OCI-LY7 (cell line): ENCODE measurements at regions not wholly inside any gene's neighbourhood (a gene's known extent, or its start where the extent isn't known, plus 50 kb on each side); places are given as distances from the start of the nearest gene placed in this dataset.

ENCODE experiments used
- BruUV-seq: library from RNA; stranded (reverse); fragments of 400-500 nt; replicated peaks from 2 replicates; lab custom pipeline; 2021; lab: Mats Ljungman, UMichigan
- CTCF ChIA-PET: fragments of 300-600 bp; sonication (Branson Sonifier 250); formaldehyde crosslinking; loops from one replicate; lab custom pipeline; 2022; ENCODE audit warnings: antibody characterized with exemption; ENCODE audit not compliant: unreplicated experiment; lab: Charles Lee
- POLR2A ChIA-PET: fragments of 300-600 bp; sonication (Branson Sonifier 250); formaldehyde crosslinking; loops from one replicate; lab custom pipeline; 2022; ENCODE audit warnings: antibody characterized with exemption; lab: Charles Lee
- DNase-seq: peaks from one replicate; pipeline ENCODE4 v3.0.0-alpha.2; 2015; ENCODE audit warnings: low spot score
- H2AFZ ChIP-seq: fragments of 200-600 bp; sonication (generic), shearing (Covaris generic); 2 replicates; pipeline ENCODE4 v1.6.1; 2014; ENCODE audit warnings: mild to moderate bottlenecking, antibody characterized with exemption, low read length, moderate library complexity
- H3K27ac ChIP-seq: fragments of 200-600 bp; sonication (generic); 2 replicates; pipeline ENCODE4 v1.5.1; 2014; ENCODE audit warnings: mixed run types, low read depth, mild to moderate bottlenecking, moderate library complexity, low read length, inconsistent platforms; ENCODE audit not compliant: poor library complexity, severe bottlenecking
- H3K36me3 ChIP-seq: fragments of 200-600 bp; sonication (generic); 2 replicates; pipeline ENCODE4 v1.6.1; 2014; ENCODE audit warnings: mild to moderate bottlenecking, antibody characterized with exemption, low read length, moderate library complexity, mixed read lengths; ENCODE audit not compliant: insufficient read depth
- H3K4me1 ChIP-seq: fragments of 200-600 bp; sonication (generic); 2 replicates; pipeline ENCODE4 v1.5.1; 2014; ENCODE audit warnings: mild to moderate bottlenecking, low read length; ENCODE audit not compliant: insufficient read depth, poor library complexity, severe bottlenecking
- H3K4me2 ChIP-seq: fragments of 200-600 bp; sonication (generic); 2 replicates; pipeline ENCODE4 v1.6.1; 2014; ENCODE audit warnings: mild to moderate bottlenecking, low read length
- H3K4me3 ChIP-seq: fragments of 200-600 bp; sonication (generic); 2 replicates; pipeline ENCODE4 v1.5.1; 2014; ENCODE audit warnings: mild to moderate bottlenecking, low read depth, low read length; ENCODE audit not compliant: poor library complexity, severe bottlenecking
- H3K79me2 ChIP-seq: fragments of 200-600 bp; sonication (generic); 2 replicates; pipeline ENCODE4 v1.6.1; 2016; ENCODE audit warnings: low read depth, mild to moderate bottlenecking, low read length, moderate library complexity, mixed read lengths; ENCODE audit not compliant: insufficient read depth
- H3K9me2 ChIP-seq: fragments of 200-600 bp; sonication (generic); 2 replicates; pipeline ENCODE4 v1.6.1; 2016; ENCODE audit warnings: mild to moderate bottlenecking, low read length, mixed read lengths; ENCODE audit not compliant: insufficient read depth
- H3K9me3 ChIP-seq: fragments of 200-600 bp; sonication (generic); 2 replicates; pipeline ENCODE4 v1.6.1; 2014; ENCODE audit warnings: mild to moderate bottlenecking, mixed run types, low read length, mixed read lengths
- H4K20me1 ChIP-seq: fragments of 200-600 bp; sonication (generic); 2 replicates; pipeline ENCODE4 v1.6.1; 2014; ENCODE audit warnings: mild to moderate bottlenecking, antibody characterized with exemption, low read length, moderate library complexity, mixed read lengths; ENCODE audit not compliant: insufficient read depth
- CTCF ChIP-seq: fragments of 200-600 bp; sonication (generic); conservative IDR thresholded peaks from 2 replicates; pipeline ENCODE4 v1.5.1; 2014; ENCODE audit warnings: mild to moderate bottlenecking, antibody characterized with exemption, low read length, moderate library complexity, mixed read lengths
- EZH2phosphoT487 ChIP-seq: fragments of 200-600 bp; sonication (generic); IDR thresholded peaks from 2 replicates; pipeline ENCODE4 v1.6.1; 2018; ENCODE audit warnings: low read depth, borderline replicate concordance, mild to moderate bottlenecking, mixed run types, antibody characterized with exemption, low read length, moderate library complexity, mixed read lengths
- intact Hi-C: fragments of 100-400 bp; cut with micrococcal nuclease; formaldehyde crosslinking; loops from one replicate; pipeline ENCODE4 v1.10.0; 2022; ENCODE audit not compliant: unreplicated experiment

- H3K4me1 ChIP-seq = no peaks in the 10 kb centered on the region
- no peaks in the 10 kb centered on the region for H3K9me2 ChIP-seq
- H3K4me3 ChIP-seq = no peak overlapping the region
- no peaks in the 10 kb centered on the region for H3K9me3 ChIP-seq
- no peaks in the 10 kb centered on the region for H3K36me3 ChIP-seq
- no peak overlapping the region for H3K27ac ChIP-seq
- BruUV-seq = no TSS peak
- intact Hi-C loops = no loop called here
- no peak overlapping the region for H2AFZ ChIP-seq
- TF ChIP-seq EZH2phosphoT487 (no peak), CTCF (no peak)
- H4K20me1 ChIP-seq = no peaks in the 10 kb centered on the region
- H3K4me2 ChIP-seq = no peak overlapping the region
- CTCF ChIA-PET = interaction anchor here (0.5 kb wide), 1 partner anchor 66 kb away, joined by 3 read pairs; no protein-coding TSS in a partner anchor
- H3K79me2 ChIP-seq = no peaks in the 10 kb centered on the region
- POLR2A ChIA-PET = interaction anchor here (0.5 to 0.6 kb wide), 2 partner anchors 403 to 1578 kb away, joined by 3 to 8 read pairs; no protein-coding TSS in a partner anchor
- DNase-seq = no peak
Observed at GRCh38 chr2:146826388-146826787, 1018.4 kb upstream of the ACVR2A start.

- Histone ChIP-seq H3K9me2 (no peaks in the 10 kb centered on the region), H3K27ac (no peak overlapping the region), H3K4me2 (no peak overlapping the region), H3K4me1 (no peaks in the 10 kb centered on the region), H2AFZ (no peak overlapping the region), H3K9me3 (no peaks in the 10 kb centered on the region), H4K20me1 (no peaks in the 10 kb centered on the region), H3K36me3 (no peaks in the 10 kb centered on the region), H3K4me3 (no peak overlapping the region), H3K79me2 (no peaks in the 10 kb centered on the region)
- BruUV-seq = no TSS peak
- ChIA-PET POLR2A (interaction anchor here (0.7 kb wide), 1 partner anchor 24 kb away, joined by 4 read pairs; no protein-coding TSS in a partner anchor), CTCF (no interaction called here)
- intact Hi-C loops = no loop called here
- no peak for DNase-seq
- no peak for TF ChIP-seq CTCF
- TF ChIP-seq EZH2phosphoT487 = no peak
Observed at GRCh38 chr2:146821836-146822316, 1023.0 kb upstream of the ACVR2A start.

- no peak overlapping the region for H2AFZ ChIP-seq
- no peaks in the 10 kb centered on the region for H3K79me2 ChIP-seq
- TF ChIP-seq CTCF (no peak), EZH2phosphoT487 (no peak)
- CTCF ChIA-PET = no interaction called here
- no peaks in the 10 kb centered on the region for H3K9me2 ChIP-seq
- H3K4me2 ChIP-seq = no peak overlapping the region
- H3K36me3 ChIP-seq = no peaks in the 10 kb centered on the region
- H3K4me3 ChIP-seq = no peak overlapping the region
- DNase-seq = no peak
- H3K9me3 ChIP-seq = no peaks in the 10 kb centered on the region
- no TSS peak for BruUV-seq
- H4K20me1 ChIP-seq = no peaks in the 10 kb centered on the region
- H3K27ac ChIP-seq = no peak overlapping the region
- intact Hi-C loops = no loop called here
- POLR2A ChIA-PET = no interaction called here
- H3K4me1 ChIP-seq = no peaks in the 10 kb centered on the region
Observed at GRCh38 chr2:146820672-146821071, 1024.2 kb upstream of the ACVR2A start.
